ENCODE measurements at regions not wholly inside any gene's neighbourhood (a gene's known extent, or its start where the extent isn't known, plus 50 kb on each side); places are given as distances from the start of the nearest gene placed in this dataset.

GRCh38 chr2:35873921-35874320, 481.7 kb upstream of the CRIM1 start:
- no peaks in the 10 kb centered on the region for H3K4me1 ChIP-seq (ENCODE audit: control insufficient read depth in 5 of 5, insufficient read depth in 5 of 5, low read length in 5 of 5)
- no peaks in the 10 kb centered on the region for H3K9me3 ChIP-seq (ENCODE audit: control insufficient read depth in 5 of 5, low read length in 5 of 5)
- no peaks in the 10 kb centered on the region for H3K27me3 ChIP-seq (ENCODE audit: control insufficient read depth in 5 of 5, insufficient read depth in 4 of 5, low read length in 5 of 5)
- no peak overlapping the region for H3K27ac ChIP-seq (ENCODE audit: low read depth, low read length)
- no peaks in the 10 kb centered on the region for H3K36me3 ChIP-seq (ENCODE audit: control insufficient read depth in 5 of 5, insufficient read depth in 5 of 5, low read length in 5 of 5)
- H3K9ac ChIP-seq (ENCODE audit: low read length in 5 of 5): no peak overlapping the region
- H3K4me3 ChIP-seq (ENCODE audit: low read depth in 1 of 5, low read length in 5 of 5): no peak overlapping the region

GRCh38 chr2:35871672-35872071, 483.9 kb upstream of the CRIM1 start:
- H3K36me3 ChIP-seq (ENCODE audit: control insufficient read depth in 5 of 5, insufficient read depth in 5 of 5, low read length in 5 of 5): no peaks in the 10 kb centered on the region
- H3K27ac ChIP-seq (ENCODE audit: low read depth, low read length): no peak overlapping the region
- no peaks in the 10 kb centered on the region for H3K4me1 ChIP-seq (ENCODE audit: control insufficient read depth in 5 of 5, insufficient read depth in 5 of 5, low read length in 5 of 5)
- no peaks in the 10 kb centered on the region for H3K9me3 ChIP-seq (ENCODE audit: control insufficient read depth in 5 of 5, low read length in 5 of 5)
- H3K4me3 ChIP-seq (ENCODE audit: low read depth in 1 of 5, low read length in 5 of 5): no peak overlapping the region
- H3K9ac ChIP-seq (ENCODE audit: low read length in 5 of 5): no peak overlapping the region
- no peaks in the 10 kb centered on the region for H3K27me3 ChIP-seq (ENCODE audit: control insufficient read depth in 5 of 5, insufficient read depth in 4 of 5, low read length in 5 of 5)

GRCh38 chr2:35870713-35871112, 484.9 kb upstream of the CRIM1 start:
- Histone ChIP-seq H3K27me3 (ENCODE audit: control insufficient read depth in 5 of 5, insufficient read depth in 4 of 5, low read length in 5 of 5) (no peaks in the 10 kb centered on the region), H3K9me3 (ENCODE audit: control insufficient read depth in 5 of 5, low read length in 5 of 5) (no peaks in the 10 kb centered on the region), H3K4me3 (ENCODE audit: low read depth in 1 of 5, low read length in 5 of 5) (no peak overlapping the region), H3K36me3 (ENCODE audit: control insufficient read depth in 5 of 5, insufficient read depth in 5 of 5, low read length in 5 of 5) (no peaks in the 10 kb centered on the region), H3K27ac (ENCODE audit: low read depth, low read length) (no peak overlapping the region), H3K4me1 (ENCODE audit: control insufficient read depth in 5 of 5, insufficient read depth in 5 of 5, low read length in 5 of 5) (no peaks in the 10 kb centered on the region), H3K9ac (ENCODE audit: low read length in 5 of 5) (no peak overlapping the region)

GRCh38 chr2:35864141-35864540, 491.4 kb upstream of the CRIM1 start:
- Histone ChIP-seq H3K27me3 (ENCODE audit: control insufficient read depth in 5 of 5, insufficient read depth in 4 of 5, low read length in 5 of 5) (no peaks in the 10 kb centered on the region), H3K4me1 (ENCODE audit: control insufficient read depth in 5 of 5, insufficient read depth in 5 of 5, low read length in 5 of 5) (no peaks in the 10 kb centered on the region), H3K9ac (ENCODE audit: low read length in 5 of 5) (no peak overlapping the region), H3K27ac (ENCODE audit: low read depth, low read length) (no peak overlapping the region), H3K36me3 (ENCODE audit: control insufficient read depth in 5 of 5, insufficient read depth in 5 of 5, low read length in 5 of 5) (no peaks in the 10 kb centered on the region), H3K4me3 (ENCODE audit: low read depth in 1 of 5, low read length in 5 of 5) (no peak overlapping the region), H3K9me3 (ENCODE audit: control insufficient read depth in 5 of 5, low read length in 5 of 5) (no peaks in the 10 kb centered on the region)

- no peaks in the 10 kb centered on the region for H3K27me3 ChIP-seq (ENCODE audit: control insufficient read depth in 5 of 5, insufficient read depth in 4 of 5, low read length in 5 of 5)
- no peak overlapping the region for H3K4me3 ChIP-seq (ENCODE audit: low read depth in 1 of 5, low read length in 5 of 5)
- no peak overlapping the region for H3K27ac ChIP-seq (ENCODE audit: low read depth, low read length)
- H3K9me3 ChIP-seq (ENCODE audit: control insufficient read depth in 5 of 5, low read length in 5 of 5): no peaks in the 10 kb centered on the region
- no peak overlapping the region for H3K9ac ChIP-seq (ENCODE audit: low read length in 5 of 5)
- H3K4me1 ChIP-seq (ENCODE audit: control insufficient read depth in 5 of 5, insufficient read depth in 5 of 5, low read length in 5 of 5): no peaks in the 10 kb centered on the region
- H3K36me3 ChIP-seq (ENCODE audit: control insufficient read depth in 5 of 5, insufficient read depth in 5 of 5, low read length in 5 of 5): no peaks in the 10 kb centered on the region
Observed at GRCh38 chr2:35858216-35858615, 497.4 kb upstream of the CRIM1 start.

- H3K9ac ChIP-seq (ENCODE audit: low read length in 5 of 5): no peak overlapping the region
- no peak overlapping the region for H3K4me3 ChIP-seq (ENCODE audit: low read depth in 1 of 5, low read length in 5 of 5)
- H3K36me3 ChIP-seq (ENCODE audit: control insufficient read depth in 5 of 5, insufficient read depth in 5 of 5, low read length in 5 of 5): no peaks in the 10 kb centered on the region
- no peaks in the 10 kb centered on the region for H3K27me3 ChIP-seq (ENCODE audit: control insufficient read depth in 5 of 5, insufficient read depth in 4 of 5, low read length in 5 of 5)
- no peak overlapping the region for H3K27ac ChIP-seq (ENCODE audit: low read depth, low read length)
- no peaks in the 10 kb centered on the region for H3K4me1 ChIP-seq (ENCODE audit: control insufficient read depth in 5 of 5, insufficient read depth in 5 of 5, low read length in 5 of 5)
- no peaks in the 10 kb centered on the region for H3K9me3 ChIP-seq (ENCODE audit: control insufficient read depth in 5 of 5, low read length in 5 of 5)
Observed at GRCh38 chr2:35857498-35857897, 498.1 kb upstream of the CRIM1 start.

GRCh38 chr2:35831385-35831784, 524.2 kb upstream of the CRIM1 start:
- Histone ChIP-seq H3K27ac (ENCODE audit: low read depth, low read length) (no peak overlapping the region), H3K4me3 (ENCODE audit: low read depth in 1 of 5, low read length in 5 of 5) (no peak overlapping the region), H3K4me1 (ENCODE audit: control insufficient read depth in 5 of 5, insufficient read depth in 5 of 5, low read length in 5 of 5) (peaks cover 0 to 12% (median 0%) of the 10 kb centered on the region in 5 donors), H3K9me3 (ENCODE audit: control insufficient read depth in 5 of 5, low read length in 5 of 5) (no peaks in the 10 kb centered on the region), H3K36me3 (ENCODE audit: control insufficient read depth in 5 of 5, insufficient read depth in 5 of 5, low read length in 5 of 5) (no peaks in the 10 kb centered on the region), H3K27me3 (ENCODE audit: control insufficient read depth in 5 of 5, insufficient read depth in 4 of 5, low read length in 5 of 5) (no peaks in the 10 kb centered on the region), H3K9ac (ENCODE audit: low read length in 5 of 5) (no peak overlapping the region)

- Histone ChIP-seq H3K4me3 (ENCODE audit: low read depth in 1 of 5, low read length in 5 of 5) (no peak overlapping the region), H3K9me3 (ENCODE audit: control insufficient read depth in 5 of 5, low read length in 5 of 5) (no peaks in the 10 kb centered on the region), H3K9ac (ENCODE audit: low read length in 5 of 5) (no peak overlapping the region), H3K4me1 (ENCODE audit: control insufficient read depth in 5 of 5, insufficient read depth in 5 of 5, low read length in 5 of 5) (peaks cover 0 to 12% (median 0%) of the 10 kb centered on the region in 5 donors), H3K27me3 (ENCODE audit: control insufficient read depth in 5 of 5, insufficient read depth in 4 of 5, low read length in 5 of 5) (no peaks in the 10 kb centered on the region), H3K36me3 (ENCODE audit: control insufficient read depth in 5 of 5, insufficient read depth in 5 of 5, low read length in 5 of 5) (no peaks in the 10 kb centered on the region), H3K27ac (ENCODE audit: low read depth, low read length) (no peak overlapping the region)
Observed at GRCh38 chr2:35830833-35831232, 524.7 kb upstream of the CRIM1 start.

GRCh38 chr2:35827086-35827485, 528.5 kb upstream of the CRIM1 start:
- H3K9me3 ChIP-seq (ENCODE audit: control insufficient read depth in 5 of 5, low read length in 5 of 5): no peaks in the 10 kb centered on the region
- no peak overlapping the region for H3K9ac ChIP-seq (ENCODE audit: low read length in 5 of 5)
- H3K4me3 ChIP-seq (ENCODE audit: low read depth in 1 of 5, low read length in 5 of 5): no peak overlapping the region
- H3K4me1 ChIP-seq (ENCODE audit: control insufficient read depth in 5 of 5, insufficient read depth in 5 of 5, low read length in 5 of 5): peaks cover 0 to 10% (median 0%) of the 10 kb centered on the region in 5 donors
- no peak overlapping the region for H3K27ac ChIP-seq (ENCODE audit: low read depth, low read length)
- H3K27me3 ChIP-seq (ENCODE audit: control insufficient read depth in 5 of 5, insufficient read depth in 4 of 5, low read length in 5 of 5): peaks cover 0 to 3% (median 0%) of the 10 kb centered on the region in 5 donors
- no peaks in the 10 kb centered on the region for H3K36me3 ChIP-seq (ENCODE audit: control insufficient read depth in 5 of 5, insufficient read depth in 5 of 5, low read length in 5 of 5)

GRCh38 chr2:35822716-35823115, 532.9 kb upstream of the CRIM1 start:
- Histone ChIP-seq H3K9me3 (ENCODE audit: control insufficient read depth in 5 of 5, low read length in 5 of 5) (no peaks in the 10 kb centered on the region), H3K4me1 (ENCODE audit: control insufficient read depth in 5 of 5, insufficient read depth in 5 of 5, low read length in 5 of 5) (no peaks in the 10 kb centered on the region), H3K27me3 (ENCODE audit: control insufficient read depth in 5 of 5, insufficient read depth in 4 of 5, low read length in 5 of 5) (peaks cover 0 to 8% (median 0%) of the 10 kb centered on the region in 5 donors)

GRCh38 chr2:35821675-35822074, 533.9 kb upstream of the CRIM1 start:
- Histone ChIP-seq H3K4me1 (ENCODE audit: control insufficient read depth in 5 of 5, insufficient read depth in 5 of 5, low read length in 5 of 5) (no peaks in the 10 kb centered on the region), H3K27me3 (ENCODE audit: control insufficient read depth in 5 of 5, insufficient read depth in 4 of 5, low read length in 5 of 5) (peaks cover 0 to 8% (median 0%) of the 10 kb centered on the region in 5 donors), H3K9me3 (ENCODE audit: control insufficient read depth in 5 of 5, low read length in 5 of 5) (no peaks in the 10 kb centered on the region), H3K27ac (ENCODE audit: low read depth, low read length) (no peak overlapping the region), H3K4me3 (ENCODE audit: low read depth in 1 of 5, low read length in 5 of 5) (no peak overlapping the region), H3K9ac (ENCODE audit: low read length in 5 of 5) (no peak overlapping the region), H3K36me3 (ENCODE audit: control insufficient read depth in 5 of 5, insufficient read depth in 5 of 5, low read length in 5 of 5) (no peaks in the 10 kb centered on the region)

More at GRCh38 chr2:35822716-35823115, 532.9 kb upstream of the CRIM1 start:
- no peaks in the 10 kb centered on the region for H3K36me3 ChIP-seq (ENCODE audit: control insufficient read depth in 5 of 5, insufficient read depth in 5 of 5, low read length in 5 of 5)
- H3K9ac ChIP-seq (ENCODE audit: low read length in 5 of 5): no peak overlapping the region
- no peak overlapping the region for H3K4me3 ChIP-seq (ENCODE audit: low read depth in 1 of 5, low read length in 5 of 5)
- H3K27ac ChIP-seq (ENCODE audit: low read depth, low read length): no peak overlapping the region

Measured in subcutaneous abdominal adipose tissue (tissue), 5 donors.